ENCODE measurements at regions not wholly inside any gene's neighbourhood (a gene's known extent, or its start where the extent isn't known, plus 50 kb on each side); places are given as distances from the start of the nearest gene placed in this dataset.

DNA sequence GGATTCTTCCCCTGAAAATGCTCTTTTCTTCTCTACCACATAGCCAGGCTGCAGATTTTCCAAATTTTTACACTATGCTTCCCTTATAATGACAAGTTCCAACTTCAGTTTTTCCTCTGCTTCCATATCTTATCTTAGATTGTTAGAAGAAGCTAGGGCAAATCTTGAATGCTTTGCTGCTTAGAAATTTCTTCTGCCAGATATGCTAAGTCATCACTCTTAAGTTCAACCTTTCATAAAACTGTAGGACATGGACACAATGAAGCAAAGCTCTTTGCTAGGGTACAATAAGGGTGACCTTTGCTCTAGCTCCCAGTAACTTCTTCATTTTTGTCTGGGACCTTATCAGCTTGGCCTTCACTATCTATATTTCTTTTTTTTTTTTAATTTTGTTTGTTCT is 88.7 kb downstream of the NXNL2 start:
- TF ChIP-seq IKZF2 (IDR thresholded peaks at IDR 0.05) (no peak), BCL11A (IDR thresholded peaks at IDR 0.05; ENCODE audit: low read depth, low read length) (no peak), EZH2 (IDR thresholded peaks at IDR 0.05; ENCODE audit: borderline replicate concordance, control insufficient read depth, low read depth, low read length) (no peak), TCF7 (IDR thresholded peaks at IDR 0.05; ENCODE audit: borderline replicate concordance) (no peak), POLR2A (IDR thresholded peaks at IDR 0.05; ENCODE audit: low read depth, low read length) (no peak)
- TF ChIP-seq, protein P1, sequence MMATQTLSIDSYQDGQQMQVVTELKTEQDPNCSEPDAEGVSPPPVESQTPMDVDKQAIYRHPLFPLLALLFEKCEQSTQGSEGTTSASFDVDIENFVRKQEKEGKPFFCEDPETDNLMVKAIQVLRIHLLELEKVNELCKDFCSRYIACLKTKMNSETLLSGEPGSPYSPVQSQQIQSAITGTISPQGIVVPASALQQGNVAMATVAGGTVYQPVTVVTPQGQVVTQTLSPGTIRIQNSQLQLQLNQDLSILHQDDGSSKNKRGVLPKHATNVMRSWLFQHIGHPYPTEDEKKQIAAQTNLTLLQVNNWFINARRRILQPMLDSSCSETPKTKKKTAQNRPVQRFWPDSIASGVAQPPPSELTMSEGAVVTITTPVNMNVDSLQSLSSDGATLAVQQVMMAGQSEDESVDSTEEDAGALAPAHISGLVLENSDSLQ (IDR thresholded peaks at IDR 0.05), result no peak
- TF ChIP-seq, protein P2, sequence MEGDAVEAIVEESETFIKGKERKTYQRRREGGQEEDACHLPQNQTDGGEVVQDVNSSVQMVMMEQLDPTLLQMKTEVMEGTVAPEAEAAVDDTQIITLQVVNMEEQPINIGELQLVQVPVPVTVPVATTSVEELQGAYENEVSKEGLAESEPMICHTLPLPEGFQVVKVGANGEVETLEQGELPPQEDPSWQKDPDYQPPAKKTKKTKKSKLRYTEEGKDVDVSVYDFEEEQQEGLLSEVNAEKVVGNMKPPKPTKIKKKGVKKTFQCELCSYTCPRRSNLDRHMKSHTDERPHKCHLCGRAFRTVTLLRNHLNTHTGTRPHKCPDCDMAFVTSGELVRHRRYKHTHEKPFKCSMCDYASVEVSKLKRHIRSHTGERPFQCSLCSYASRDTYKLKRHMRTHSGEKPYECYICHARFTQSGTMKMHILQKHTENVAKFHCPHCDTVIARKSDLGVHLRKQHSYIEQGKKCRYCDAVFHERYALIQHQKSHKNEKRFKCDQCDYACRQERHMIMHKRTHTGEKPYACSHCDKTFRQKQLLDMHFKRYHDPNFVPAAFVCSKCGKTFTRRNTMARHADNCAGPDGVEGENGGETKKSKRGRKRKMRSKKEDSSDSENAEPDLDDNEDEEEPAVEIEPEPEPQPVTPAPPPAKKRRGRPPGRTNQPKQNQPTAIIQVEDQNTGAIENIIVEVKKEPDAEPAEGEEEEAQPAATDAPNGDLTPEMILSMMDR (IDR thresholded peaks at IDR 0.05 in 2 of 3, conservative IDR thresholded peaks at IDR 0.05 in 1 of 3; ENCODE audit: control insufficient read depth in 2 of 3, extremely low read depth in 1 of 3, insufficient read depth in 1 of 3, low read depth in 3 of 3, low read length in 3 of 3), result no peak
